ENCODE measurements at regions not wholly inside any gene's neighbourhood (a gene's known extent, or its start where the extent isn't known, plus 50 kb on each side); places are given as distances from the start of the nearest gene placed in this dataset.

DNA sequence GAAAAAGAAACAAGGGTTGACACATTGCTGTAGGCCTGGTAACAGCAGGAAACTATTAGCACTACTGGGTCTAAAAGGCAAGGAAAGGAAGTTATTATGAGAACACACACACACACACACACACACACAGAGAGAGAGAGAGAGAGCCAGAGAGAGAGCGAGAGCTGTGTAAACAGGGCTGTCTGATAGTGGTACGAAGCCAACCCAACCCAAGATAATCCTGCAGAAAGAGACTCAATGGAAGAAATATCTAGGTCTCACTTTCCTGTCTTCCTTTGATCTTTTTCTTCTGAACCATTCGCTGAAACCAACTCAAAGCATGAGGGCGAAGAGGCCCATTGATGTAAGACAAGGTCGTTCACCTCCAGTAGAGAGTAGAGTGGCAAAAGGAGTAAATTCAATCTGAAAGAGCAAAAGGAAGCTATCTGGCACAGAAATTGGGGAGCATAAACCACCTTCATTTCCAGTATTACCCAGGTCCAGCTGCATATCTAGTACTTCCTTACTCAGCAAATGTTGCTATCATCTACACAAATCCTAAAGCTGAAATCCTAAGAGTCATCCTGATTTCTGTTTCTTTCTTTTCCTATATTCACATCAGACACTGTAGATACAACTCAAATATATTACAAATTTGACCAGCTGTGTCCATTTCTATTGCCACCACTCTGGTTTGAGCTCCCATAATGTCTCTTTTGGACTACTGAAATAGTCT, 110.2 kb downstream of the TMEM26 start:
- H3K4me3 ChIP-seq (ENCODE audit: low read depth, low read length) = no peak overlapping the region
- DNase-seq (ENCODE audit: low read depth) = no peak
- TF ChIP-seq, protein P1, sequence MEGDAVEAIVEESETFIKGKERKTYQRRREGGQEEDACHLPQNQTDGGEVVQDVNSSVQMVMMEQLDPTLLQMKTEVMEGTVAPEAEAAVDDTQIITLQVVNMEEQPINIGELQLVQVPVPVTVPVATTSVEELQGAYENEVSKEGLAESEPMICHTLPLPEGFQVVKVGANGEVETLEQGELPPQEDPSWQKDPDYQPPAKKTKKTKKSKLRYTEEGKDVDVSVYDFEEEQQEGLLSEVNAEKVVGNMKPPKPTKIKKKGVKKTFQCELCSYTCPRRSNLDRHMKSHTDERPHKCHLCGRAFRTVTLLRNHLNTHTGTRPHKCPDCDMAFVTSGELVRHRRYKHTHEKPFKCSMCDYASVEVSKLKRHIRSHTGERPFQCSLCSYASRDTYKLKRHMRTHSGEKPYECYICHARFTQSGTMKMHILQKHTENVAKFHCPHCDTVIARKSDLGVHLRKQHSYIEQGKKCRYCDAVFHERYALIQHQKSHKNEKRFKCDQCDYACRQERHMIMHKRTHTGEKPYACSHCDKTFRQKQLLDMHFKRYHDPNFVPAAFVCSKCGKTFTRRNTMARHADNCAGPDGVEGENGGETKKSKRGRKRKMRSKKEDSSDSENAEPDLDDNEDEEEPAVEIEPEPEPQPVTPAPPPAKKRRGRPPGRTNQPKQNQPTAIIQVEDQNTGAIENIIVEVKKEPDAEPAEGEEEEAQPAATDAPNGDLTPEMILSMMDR (conservative IDR thresholded peaks at IDR 0.05; ENCODE audit: low read depth, low read length) = no peak

DNA sequence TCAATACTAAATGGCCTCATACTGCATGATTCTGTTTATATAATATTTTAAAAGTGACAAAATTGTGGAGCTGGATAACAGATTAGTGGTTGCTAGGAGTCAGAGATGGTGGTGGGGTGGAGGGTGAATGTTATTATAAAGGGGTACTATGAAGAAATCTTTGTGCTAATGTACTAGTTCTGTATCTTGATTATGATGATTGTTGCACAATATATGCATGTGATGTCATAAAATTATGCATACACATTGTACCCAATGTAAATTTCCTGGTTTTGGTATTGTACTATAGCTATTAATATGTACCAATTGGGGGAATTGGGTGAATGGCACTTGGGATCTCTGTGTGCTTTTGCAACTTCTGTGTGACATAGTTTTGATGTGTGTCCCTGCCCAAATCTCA, 112.2 kb downstream of the TMEM26 start:
- DNase-seq (ENCODE audit: low read depth) = no peak
- H3K4me3 ChIP-seq (ENCODE audit: low read depth, low read length) = no peak overlapping the region
- TF ChIP-seq, protein P1 (conservative IDR thresholded peaks at IDR 0.05; ENCODE audit: low read depth, low read length) = no peak

DNA sequence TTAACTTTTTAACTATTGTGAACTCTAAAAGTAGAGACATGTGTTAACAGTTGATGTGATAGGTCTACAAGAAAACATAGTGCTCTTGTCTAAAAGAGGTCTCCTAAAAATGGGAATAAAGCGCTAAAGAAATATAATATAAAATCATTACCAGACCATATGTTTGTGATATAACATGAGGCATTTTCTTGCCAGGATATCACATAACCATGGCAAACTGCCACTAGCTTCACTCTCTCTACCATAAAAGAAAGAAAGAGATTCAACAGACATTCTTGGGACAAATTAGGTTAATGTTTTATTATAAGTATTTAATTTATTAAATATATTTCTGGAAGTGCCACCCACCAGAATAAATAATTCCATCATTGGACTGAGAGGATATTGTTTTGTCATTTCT, 115.0 kb downstream of the TMEM26 start:
- TF ChIP-seq, protein P1 (conservative IDR thresholded peaks at IDR 0.05; ENCODE audit: low read depth, low read length) = no peak
- DNase-seq (ENCODE audit: low read depth) = no peak
- H3K4me3 ChIP-seq (ENCODE audit: low read depth, low read length) = no peak overlapping the region

DNA sequence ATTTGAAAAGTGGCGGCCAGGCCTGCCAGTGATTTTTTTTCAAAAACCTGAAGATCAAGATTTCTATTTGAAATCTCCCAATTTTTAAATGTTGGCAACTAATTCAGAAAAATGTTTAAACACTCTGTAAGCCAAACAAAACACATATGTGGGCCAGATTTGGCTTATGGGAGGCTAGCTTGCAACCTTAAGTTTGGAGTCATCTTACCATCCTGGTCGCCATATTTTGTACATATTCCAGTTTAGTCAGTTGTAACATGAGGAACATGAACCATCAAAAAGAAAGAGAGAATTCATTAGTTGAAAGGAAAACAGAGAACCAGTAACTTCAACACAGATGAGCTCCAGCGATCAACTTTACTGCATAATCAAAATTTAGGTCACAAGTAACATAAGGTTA, 115.4 kb downstream of the TMEM26 start:
- no peak overlapping the region for H3K4me3 ChIP-seq (ENCODE audit: low read depth, low read length)
- TF ChIP-seq, protein P1 (conservative IDR thresholded peaks at IDR 0.05; ENCODE audit: low read depth, low read length) = no peak
- DNase-seq (ENCODE audit: low read depth) = no peak

DNA sequence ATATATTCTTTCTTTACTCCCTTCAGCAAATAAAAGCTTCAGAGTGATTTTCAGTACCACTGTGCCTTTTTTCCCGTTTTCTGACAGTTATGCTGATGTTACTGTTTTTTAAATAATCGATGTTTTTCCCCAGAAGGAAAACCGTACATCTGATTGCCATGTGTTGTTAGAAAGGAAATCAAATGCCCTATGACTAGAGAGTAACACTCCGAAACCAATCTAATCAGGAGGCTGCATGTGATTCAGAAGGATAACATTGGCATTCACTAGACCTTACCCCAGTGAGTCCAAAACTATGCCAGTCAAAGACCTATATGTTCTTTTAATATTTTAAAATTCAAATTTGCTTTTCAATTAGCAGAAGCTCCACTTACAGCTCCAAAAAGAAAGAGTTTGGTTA, 116.3 kb downstream of the TMEM26 start:
- DNase-seq (ENCODE audit: low read depth) = no peak
- no peak overlapping the region for H3K4me3 ChIP-seq (ENCODE audit: low read depth, low read length)
- TF ChIP-seq, protein P1 (conservative IDR thresholded peaks at IDR 0.05; ENCODE audit: low read depth, low read length) = no peak

DNA sequence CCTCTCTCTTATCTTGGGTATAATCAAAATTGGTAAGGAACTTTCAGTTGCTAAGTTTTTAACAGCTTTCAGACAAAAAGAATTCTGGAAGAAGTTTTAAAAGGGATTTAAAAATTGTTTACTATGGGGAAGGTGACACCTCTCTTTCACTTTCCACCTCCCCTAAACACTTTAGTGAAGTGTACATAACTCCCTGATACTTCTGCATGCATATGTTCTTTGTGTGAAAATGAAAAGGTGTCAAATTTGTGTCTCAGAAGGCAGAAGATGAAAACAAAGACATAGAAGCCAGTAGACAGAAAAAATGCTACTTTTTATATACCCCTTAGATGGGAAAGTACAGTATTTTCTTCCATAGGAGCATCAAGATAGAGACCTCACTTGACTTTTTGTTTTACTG, 117.8 kb downstream of the TMEM26 start:
- no peak overlapping the region for H3K4me3 ChIP-seq (ENCODE audit: low read depth, low read length)
- TF ChIP-seq, protein P1 (conservative IDR thresholded peaks at IDR 0.05; ENCODE audit: low read depth, low read length) = no peak
- DNase-seq (ENCODE audit: low read depth) = no peak

DNA sequence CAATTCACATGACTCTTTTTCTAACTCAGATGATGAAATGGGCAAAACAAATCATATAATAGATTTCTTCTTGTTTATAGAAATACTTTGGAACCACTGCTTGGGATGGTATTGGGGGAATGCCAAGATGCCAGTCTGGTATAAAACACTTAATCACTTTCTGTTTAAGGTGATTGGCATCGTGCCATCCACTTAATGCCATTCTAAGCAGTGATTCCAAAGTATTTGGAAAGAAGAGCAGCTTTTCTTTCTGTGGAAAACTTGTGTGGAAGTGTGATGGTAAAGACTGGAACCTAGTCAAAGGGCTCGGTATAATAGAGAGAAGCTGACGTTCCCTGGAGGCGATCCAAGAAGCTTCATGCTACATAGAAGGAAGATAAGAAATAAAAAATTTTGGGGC, 120.6 kb downstream of the TMEM26 start:
- DNase-seq (ENCODE audit: low read depth) = no peak
- TF ChIP-seq, protein P1 (conservative IDR thresholded peaks at IDR 0.05; ENCODE audit: low read depth, low read length) = no peak
- no peak overlapping the region for H3K4me3 ChIP-seq (ENCODE audit: low read depth, low read length)
